ENCODE measurements at regions not wholly inside any gene's neighbourhood (a gene's known extent, or its start where the extent isn't known, plus 50 kb on each side); places are given as distances from the start of the nearest gene placed in this dataset.
A peak's percentile ranks its signal among the peaks of the same experiment; 100 is the strongest.

- DNase-seq: no peak
Measured at GRCh38 chr11:97140885-97141494, 751.2 kb downstream of the JRKL start.

GRCh38 chr11:97143463-97143862 is 753.6 kb downstream of the JRKL start:
- no peak for DNase-seq

DNA sequence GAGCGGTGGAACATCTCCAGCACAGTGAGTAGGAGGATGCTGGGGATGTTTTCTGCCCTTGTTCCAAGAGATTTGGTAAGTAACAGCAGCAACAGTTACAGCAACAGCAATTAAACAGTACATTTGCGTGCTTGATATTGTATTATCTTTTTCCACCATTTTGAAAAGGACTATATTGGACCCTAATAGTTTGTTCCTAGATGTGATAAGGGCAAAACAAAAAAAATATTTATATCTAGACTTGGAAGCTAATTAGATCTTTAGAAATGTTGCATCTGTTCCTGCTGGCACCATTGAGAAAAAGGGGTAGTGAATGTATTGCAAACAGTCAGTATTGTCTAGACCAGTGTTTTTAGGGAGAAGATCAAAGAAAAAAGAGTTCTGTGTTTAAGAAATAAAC is 759.9 kb downstream of the JRKL start:
- DNase-seq: no peak

DNA sequence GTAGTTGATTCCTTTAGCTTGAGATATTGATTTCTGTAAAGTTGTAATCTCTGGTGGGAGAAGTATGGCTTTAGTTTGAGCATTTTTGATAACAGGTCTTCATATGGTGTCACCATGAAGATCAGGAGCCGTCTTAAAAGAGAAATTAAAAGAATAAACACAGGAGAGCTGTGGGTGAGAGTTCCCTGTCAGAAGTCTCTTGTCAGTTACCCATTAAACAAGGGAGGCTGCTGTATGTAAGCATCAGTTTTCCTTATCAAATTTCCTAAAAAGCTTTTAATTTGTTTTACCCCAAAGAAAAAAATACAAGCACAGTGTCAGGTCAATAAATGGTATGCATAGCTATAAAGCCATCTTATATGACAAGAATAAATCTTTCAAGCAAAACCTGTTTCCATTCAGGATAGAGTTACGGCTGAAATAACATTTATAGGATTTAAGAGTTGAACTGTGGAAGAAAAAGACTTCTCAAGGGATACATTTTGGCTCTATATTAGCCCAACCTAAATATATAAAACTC is 767.5 kb downstream of the JRKL start:
- DNase-seq: no peak

DNA sequence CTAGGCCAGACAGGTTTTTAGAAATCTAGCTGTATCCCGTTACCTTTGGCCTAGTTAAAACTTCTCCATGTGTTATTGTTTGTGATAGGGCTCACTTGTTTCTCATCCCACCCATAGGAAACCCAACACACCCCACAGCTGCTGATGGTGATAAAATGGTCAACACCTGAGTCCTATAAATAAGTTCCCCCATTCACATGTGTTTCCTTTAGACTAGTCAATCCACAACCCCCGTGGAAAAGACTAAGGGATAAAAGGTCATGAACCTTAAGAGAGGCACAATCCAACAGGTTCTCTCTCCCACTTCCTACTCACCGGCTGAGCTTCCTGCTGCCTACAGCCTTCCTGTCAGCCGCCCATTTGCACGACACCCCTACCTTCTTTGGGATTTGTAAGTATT is 768.4 kb downstream of the JRKL start:
- no peak for DNase-seq

GRCh38 chr11:97163631-97164191 is 773.9 kb downstream of the JRKL start:
- peak; percentile 74 for DNase-seq

DNA sequence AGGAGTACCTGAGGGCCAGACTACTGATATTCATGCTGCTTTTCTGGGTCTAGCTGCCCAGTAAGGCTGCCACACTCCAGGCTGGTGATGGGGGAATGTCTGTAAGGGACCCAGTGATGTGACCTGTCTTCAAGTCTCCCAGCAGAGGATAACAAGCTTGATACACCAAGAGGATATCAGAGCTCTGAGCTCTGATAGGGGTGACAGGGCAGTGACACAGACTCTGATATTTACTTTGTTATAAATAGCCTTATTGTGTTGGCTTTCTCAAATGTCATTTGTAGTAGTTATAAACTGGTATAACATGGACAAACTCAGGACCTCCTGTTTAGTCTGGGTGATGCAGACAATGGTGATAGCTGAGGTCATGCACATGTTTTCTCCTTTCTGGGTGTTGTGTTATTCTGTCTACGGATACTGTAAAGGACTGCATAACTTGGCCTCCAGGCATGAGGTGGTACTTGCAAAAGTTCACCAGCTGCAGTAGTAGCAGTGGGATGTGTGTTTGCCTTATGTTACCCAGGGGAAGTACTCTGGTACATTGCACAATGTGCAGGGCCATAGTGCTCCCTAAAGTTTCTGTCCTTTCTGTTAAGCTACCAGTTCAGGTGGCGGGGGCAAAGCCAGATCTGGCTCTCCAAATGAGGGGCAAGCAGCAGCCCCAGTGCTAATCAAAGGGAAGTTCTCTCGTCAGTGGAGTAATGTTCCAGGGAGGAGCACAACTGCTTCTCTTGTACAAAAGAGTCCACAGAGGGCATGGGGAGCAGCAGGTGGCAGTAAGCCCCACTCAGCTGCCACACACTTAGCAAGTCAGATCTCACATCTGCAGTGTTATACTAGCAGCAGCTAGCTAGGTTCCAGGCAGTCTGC is 812.2 kb downstream of the JRKL start:
- DNase-seq: no peak

DNA sequence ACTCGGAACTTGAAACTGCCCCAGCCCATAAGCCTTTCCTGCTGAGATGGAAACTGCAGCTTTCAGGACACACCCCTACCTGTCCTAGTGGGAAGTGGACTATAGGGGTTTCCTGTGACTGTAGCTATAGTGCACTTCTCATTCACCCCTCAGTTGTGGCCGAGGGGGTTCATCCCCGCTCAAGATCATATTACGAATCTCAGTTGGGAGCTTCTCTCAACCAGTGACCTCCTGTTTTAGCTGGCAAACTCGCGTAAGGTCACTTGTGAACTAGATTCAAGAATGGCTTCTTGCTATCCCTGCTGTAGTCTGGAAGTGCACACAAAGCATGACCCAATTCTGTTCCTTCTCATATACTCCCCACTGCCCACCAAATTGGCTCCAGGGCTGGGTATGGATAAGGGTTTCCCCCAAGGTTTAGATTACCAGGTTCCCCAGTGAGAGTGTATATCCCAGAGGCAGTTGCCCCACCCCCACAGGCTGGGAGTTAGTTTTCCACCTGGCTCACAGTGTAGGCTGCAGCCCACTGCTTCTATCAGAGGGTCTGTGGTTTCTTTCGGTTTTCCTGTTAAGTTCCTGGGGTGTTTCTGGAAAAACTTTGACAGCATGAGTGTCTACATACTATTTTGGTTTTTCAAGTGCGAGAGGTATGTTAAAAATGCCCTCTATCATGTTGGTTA is 812.9 kb downstream of the JRKL start:
- no peak for DNase-seq

DNA sequence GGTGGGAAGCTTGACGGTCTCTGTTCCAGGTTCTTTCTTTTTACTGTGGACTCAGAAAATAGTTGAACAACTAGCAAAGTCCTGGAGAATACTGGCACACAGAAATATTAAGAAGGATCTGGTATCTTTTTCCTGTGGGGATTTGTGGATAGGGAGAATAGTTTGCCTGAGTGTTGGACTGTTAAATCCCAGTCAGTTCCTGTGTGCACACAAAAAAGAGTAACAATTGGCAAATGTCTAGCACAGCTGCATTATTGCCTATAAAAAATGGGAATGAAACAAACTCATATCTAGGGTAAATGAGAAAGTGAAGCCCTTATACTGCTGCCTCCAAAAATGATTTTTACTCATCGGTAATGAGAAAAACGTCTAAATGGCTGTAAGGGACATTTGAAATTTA is 828.2 kb downstream of the JRKL start:
- DNase-seq: no peak

DNA sequence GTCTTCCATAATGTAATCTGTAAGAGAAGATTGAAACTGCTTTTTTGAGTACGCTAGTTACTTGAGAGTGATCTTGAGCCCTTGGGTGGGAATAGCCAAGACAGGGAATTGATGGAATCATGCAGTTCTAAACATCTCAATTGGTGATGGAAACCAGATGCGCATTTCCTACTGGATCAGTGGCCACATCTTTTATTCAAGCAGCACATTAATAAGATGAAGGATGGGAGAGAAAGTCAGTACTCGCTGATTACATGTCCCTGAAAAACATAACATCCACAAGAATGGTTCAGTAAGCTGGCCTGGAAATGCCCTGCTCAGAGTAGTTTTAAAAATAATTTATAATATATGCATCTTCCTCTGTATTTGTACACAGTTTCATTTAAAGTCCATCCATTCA is 833.8 kb downstream of the JRKL start:
- DNase-seq: no peak

DNA sequence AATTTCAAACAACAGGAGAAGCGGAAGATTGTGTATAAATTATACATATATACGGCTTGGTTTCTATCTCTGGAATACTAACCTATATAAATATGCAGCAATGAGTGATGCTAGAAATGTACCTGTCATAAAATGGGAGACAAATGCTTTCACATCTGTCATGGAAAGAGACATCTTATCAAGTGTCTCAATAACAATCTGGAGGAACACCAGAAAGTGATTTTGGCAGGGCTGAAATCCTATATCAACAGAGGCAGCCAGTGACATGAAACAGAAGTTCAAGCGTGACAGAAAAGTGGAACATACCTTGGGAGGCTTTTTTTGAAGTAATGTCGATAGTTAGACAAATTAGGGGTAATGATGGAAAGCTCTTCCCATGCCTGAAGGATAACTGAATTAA is 834.6 kb downstream of the JRKL start:
- no peak for DNase-seq

GRCh38 chr11:97225794-97226193 is 836.0 kb downstream of the JRKL start:
- no peak for DNase-seq

DNA sequence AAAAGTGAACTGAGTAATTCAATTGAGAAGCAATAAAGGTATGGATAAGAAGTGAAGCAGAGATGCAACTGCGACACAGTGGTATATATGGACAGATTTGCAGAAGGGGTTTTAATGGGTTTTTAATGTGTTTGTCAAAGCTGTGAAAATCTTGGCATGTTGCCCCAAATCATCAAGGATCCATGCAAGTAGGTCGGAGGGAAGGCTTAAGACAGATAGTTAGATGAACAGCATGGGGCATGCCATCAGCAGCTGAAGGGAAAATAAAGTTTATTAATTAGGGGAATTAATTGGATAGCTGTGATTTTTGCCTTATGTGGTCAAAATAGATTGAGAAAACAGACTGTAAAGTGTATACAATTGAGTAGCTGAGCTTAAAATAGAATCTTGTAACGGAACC is 840.1 kb downstream of the JRKL start:
- no peak for DNase-seq

GRCh38 chr11:97231231-97231630 is 841.4 kb downstream of the JRKL start:
- DNase-seq: peak; percentile 36

GRCh38 chr11:97234016-97234415 is 844.2 kb downstream of the JRKL start:
- no peak for DNase-seq

- DNase-seq: no peak
Measured at GRCh38 chr11:97237151-97237550, 847.3 kb downstream of the JRKL start.

DNA sequence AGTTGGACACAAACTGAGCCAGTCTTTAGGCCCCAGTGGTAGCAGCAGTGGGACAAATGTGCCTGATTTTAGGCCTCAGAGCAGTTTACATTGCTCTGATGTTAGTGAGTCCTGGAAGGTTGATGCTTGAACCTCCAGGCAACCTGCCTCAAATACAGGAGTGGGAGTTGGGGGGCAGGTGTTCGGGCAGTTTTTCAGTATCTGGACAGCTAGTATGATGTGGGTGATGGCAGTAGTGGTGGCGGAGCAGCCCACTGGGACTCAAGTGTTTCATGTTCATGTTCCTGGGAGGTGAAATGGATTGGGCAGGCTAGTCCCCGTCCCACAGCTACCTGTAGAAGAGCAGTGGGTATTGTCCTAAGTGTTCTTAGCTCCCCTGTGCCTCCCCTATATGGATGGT is 857.8 kb downstream of the JRKL start:
- DNase-seq: no peak

DNA sequence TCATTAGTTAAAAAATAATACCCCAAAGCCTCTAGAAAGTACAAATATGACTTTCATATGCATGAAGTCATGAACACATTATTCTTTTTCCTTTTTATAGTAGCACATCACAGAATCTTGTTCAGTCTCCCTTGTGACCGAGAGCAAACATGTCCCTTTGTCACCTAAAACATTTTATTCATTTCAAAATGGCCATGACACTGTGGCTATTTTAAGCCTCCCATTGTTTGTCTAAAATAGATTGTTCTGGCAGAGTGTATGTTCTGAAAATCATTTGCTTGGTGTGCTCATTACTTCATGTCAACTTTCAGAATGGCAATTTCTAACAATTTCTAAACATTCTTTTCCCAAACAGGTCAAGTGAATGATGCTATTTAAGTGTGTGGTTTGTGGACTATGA is 865.0 kb downstream of the JRKL start:
- no peak for DNase-seq

DNA sequence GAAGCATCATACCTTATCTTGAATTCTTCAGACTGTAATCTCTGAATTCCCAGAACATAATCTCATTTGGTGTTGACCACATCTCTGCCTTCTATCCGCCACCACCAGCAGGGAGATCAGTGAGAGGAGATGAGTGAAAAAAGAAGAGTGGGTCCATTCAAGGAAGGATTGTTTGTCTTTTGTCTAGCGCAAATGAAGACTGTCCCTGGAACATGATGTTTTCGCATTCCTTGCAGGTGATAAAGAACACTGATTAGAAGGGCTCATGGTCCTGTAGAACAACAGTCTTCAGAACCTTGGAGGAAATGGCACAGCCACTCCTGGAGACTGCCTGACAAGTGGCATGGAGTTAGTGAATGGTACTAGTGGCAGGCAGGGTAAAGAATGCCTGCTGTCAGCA is 869.6 kb downstream of the JRKL start:
- no peak for DNase-seq

DNA sequence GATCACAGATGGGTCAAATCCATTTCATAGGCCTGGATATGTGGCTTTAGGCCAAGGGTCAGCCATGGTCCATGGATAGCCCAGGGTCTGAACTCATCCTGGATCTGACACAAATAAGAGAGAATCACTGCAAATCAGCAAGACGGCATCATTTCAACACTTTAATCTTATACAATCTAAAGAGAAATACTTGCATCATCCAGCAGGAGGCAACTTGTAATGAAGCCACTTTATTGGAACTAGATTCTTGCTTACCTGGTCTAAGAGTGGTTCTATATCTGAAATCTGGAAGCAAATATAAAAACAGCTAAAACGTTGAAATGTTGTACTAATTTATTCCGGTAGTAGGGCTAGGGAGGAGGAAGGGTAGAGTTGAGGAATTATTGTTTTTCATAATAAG is 870.1 kb downstream of the JRKL start:
- DNase-seq: no peak

DNA sequence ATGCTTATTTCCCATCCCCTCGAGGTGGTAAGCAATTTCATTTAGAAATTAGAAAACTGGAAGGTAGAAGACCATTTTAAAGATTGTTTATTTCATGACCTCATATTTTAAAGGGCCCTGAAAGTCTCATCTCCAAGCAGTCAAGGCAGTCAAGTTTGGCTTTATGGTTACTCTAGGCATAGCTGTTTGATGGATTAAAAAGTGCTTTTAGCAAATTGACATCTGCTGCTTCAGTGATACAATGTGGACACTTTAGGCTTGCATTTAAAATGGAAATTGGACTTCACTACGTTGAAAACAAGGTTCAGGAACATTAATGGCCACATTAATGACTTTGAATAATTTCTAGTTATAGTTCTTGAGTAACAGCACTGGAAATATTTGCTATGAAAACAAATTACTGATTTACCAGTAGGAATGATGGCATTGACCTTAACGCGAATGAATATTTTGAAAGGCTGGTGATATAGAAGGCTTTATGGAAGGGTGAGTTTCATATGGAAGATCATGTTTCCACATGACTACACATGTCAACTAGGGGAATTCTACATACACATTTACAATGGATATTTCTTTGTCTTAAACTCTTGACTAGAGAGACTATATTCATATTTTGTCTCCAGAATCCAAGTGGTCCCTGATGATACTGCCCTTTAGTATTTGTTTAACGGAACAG is 873.5 kb downstream of the JRKL start:
- DNase-seq: no peak

DNA sequence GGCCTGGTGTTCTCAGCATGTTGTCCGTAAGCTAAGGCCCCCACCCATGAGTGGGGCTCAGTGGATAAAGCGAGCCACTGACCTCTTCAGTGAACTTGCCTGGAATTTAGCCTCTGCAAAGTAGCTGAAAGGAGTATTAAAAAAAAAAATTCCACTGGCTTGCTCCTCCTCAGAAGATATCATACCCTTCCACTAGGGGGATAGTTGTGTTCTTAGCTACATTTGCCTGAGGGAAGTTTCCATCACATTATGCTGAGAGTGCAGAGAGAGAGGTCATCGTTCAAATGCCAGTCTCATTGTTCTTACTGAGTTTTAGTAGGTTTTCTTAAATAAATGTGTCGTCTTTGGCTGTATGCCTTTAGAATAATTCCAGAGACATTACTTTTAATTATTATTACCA is 879.7 kb downstream of the JRKL start:
- no peak for DNase-seq

Data from muscle of arm (tissue), 1 donor.